Endothelial cell of umbilical vein (primary cell): ENCODE measurements at regions not wholly inside any gene's neighbourhood (a gene's known extent, or its start where the extent isn't known, plus 50 kb on each side); places are given as distances from the start of the nearest gene placed in this dataset.

Source experiments
- BruUV-seq: library from RNA; stranded (reverse); fragments of 400-500 nt; replicated peaks from 2 replicates; lab custom pipeline; 2021; lab: Mats Ljungman, UMichigan
- CTCF ChIA-PET: fragments of 300-600, 350-600 bp; sonication (Branson Sonifier 250); formaldehyde crosslinking; loops from one replicate; lab custom pipeline; 2021; ENCODE audit warnings: antibody characterized with exemption, inconsistent platforms; lab: Charles Lee
- POLR2A ChIA-PET: fragments of 300-600, 350-600 bp; sonication (Branson Sonifier 250); formaldehyde crosslinking; loops from one replicate; lab custom pipeline; 2021; ENCODE audit warnings: antibody characterized with exemption, inconsistent platforms; lab: Charles Lee
- DNase-seq: peaks from one replicate; pipeline ENCODE4 v3.0.0-alpha.2; 2011; ENCODE audit warnings: low read depth, low spot score
- FAIRE-seq: peaks from 2 replicates; lab custom pipeline; 2011; peaks lifted over from hg19 to GRCh38; lab: Jason Lieb, UNC
- H2AFZ ChIP-seq: 2 replicates; pipeline ENCODE4 v1.6.0; 2012; ENCODE audit warnings: low read depth, low read length, control low read depth, inconsistent platforms
- H3K27ac ChIP-seq: 2 replicates; pipeline ENCODE4 v1.5.1; 2011; ENCODE audit warnings: low read depth, mild to moderate bottlenecking, control low read depth, low read length, moderate library complexity; ENCODE audit not compliant: insufficient read depth
- H3K27me3 ChIP-seq, 2 experiments: 2 replicates each; pipeline versions ENCODE4 v1.6.0 to v1.6.1; 2011; ENCODE audit warnings: low read length in 2 of 2, mixed read lengths in 1 of 2; ENCODE audit not compliant: control insufficient read depth in 2 of 2, insufficient read depth in 2 of 2
- H3K36me3 ChIP-seq, 2 experiments: 2 replicates in 1 of 2; 3 replicates in 1 of 2; pipeline ENCODE4 v1.5.1; 2011; ENCODE audit warnings: low read length in 2 of 2, mild to moderate bottlenecking in 1 of 2, moderate library complexity in 1 of 2; ENCODE audit not compliant: control insufficient read depth in 2 of 2, insufficient read depth in 2 of 2; ENCODE audit errors: extremely low read depth in 1 of 2
- H3K4me1 ChIP-seq: 3 replicates; pipeline ENCODE4 v1.5.1; 2011; ENCODE audit warnings: mild to moderate bottlenecking, low read length; ENCODE audit not compliant: control insufficient read depth, insufficient read depth; ENCODE audit errors: extremely low read depth
- H3K4me2 ChIP-seq: 2 replicates; pipeline ENCODE4 v1.6.1; 2011; ENCODE audit warnings: low read length, control low read depth, mixed read lengths; ENCODE audit not compliant: insufficient read depth
- H3K4me3 ChIP-seq, 3 experiments: fragments of 200-600 bp in 1 of 3; sonication (generic), shearing (Covaris generic) in 1 of 3; replicated peaks in 1 of 3; 2 replicates each; pipeline ENCODE4 v1.5.1; 2011 to 2016; ENCODE audit warnings: control low read depth in 3 of 3, low read length in 3 of 3, mild to moderate bottlenecking in 2 of 3, inconsistent platforms in 1 of 3, low read depth in 1 of 3, moderate library complexity in 1 of 3; ENCODE audit not compliant: insufficient read depth in 1 of 3
- H3K79me2 ChIP-seq: 2 replicates; pipeline ENCODE4 v1.6.0; 2012; ENCODE audit warnings: low read length, inconsistent platforms; ENCODE audit not compliant: control insufficient read depth, insufficient read depth
- H3K9ac ChIP-seq: replicated peaks from 2 replicates; pipeline ENCODE3; 2011; ENCODE audit warnings: low read length, control low read depth; ENCODE audit not compliant: insufficient read depth; ENCODE audit errors: extremely low read depth
- H3K9me1 ChIP-seq: replicated peaks from 3 replicates; pipeline ENCODE4 v1.6.0; 2011; ENCODE audit warnings: mild to moderate bottlenecking, low read length; ENCODE audit not compliant: control insufficient read depth, insufficient read depth; ENCODE audit errors: extremely low read depth
- H3K9me3 ChIP-seq: replicated peaks from 2 replicates; pipeline ENCODE4 v1.5.1; 2012; ENCODE audit warnings: low read length, inconsistent platforms; ENCODE audit not compliant: control insufficient read depth, insufficient read depth
- H4K20me1 ChIP-seq: replicated peaks from 2 replicates; pipeline ENCODE3; 2011; ENCODE audit warnings: mild to moderate bottlenecking, low read length; ENCODE audit not compliant: control insufficient read depth, insufficient read depth; ENCODE audit errors: extremely low read depth
- CTCF ChIP-seq, 2 donors: IDR thresholded peaks; 1 replicate in 1 of 2; 2 replicates in 1 of 2; pipeline ENCODE4 v1.5.1; 2011; ENCODE audit warnings: low read length in 2 of 2, mild to moderate bottlenecking in 2 of 2, moderate library complexity in 2 of 2, control low read depth in 1 of 2, inconsistent platforms in 1 of 2, low read depth in 1 of 2; ENCODE audit not compliant: insufficient read depth in 1 of 2; ENCODE audit errors: extremely low read depth in 1 of 2
- EZH2 ChIP-seq: IDR thresholded peaks from 2 replicates; pipeline ENCODE4 v1.6.1; 2012; ENCODE audit warnings: borderline replicate concordance, low read depth, mild to moderate bottlenecking, moderate library complexity, low read length, inconsistent platforms; ENCODE audit not compliant: severe bottlenecking
- FOS ChIP-seq: IDR thresholded peaks from 2 replicates; pipeline ENCODE4 v1.6.1; 2011; ENCODE audit warnings: mild to moderate bottlenecking, low read length, moderate library complexity, borderline replicate concordance; ENCODE audit not compliant: insufficient read depth
- GATA2 ChIP-seq: IDR thresholded peaks from 2 replicates; pipeline ENCODE4 v1.7.0; 2011; ENCODE audit warnings: low read depth, mild to moderate bottlenecking, moderate library complexity, mixed read lengths, low read length; ENCODE audit not compliant: insufficient read length, insufficient read depth
- JUN ChIP-seq: IDR thresholded peaks from 2 replicates; pipeline ENCODE4 v1.6.1; 2011; ENCODE audit warnings: borderline replicate concordance, low read depth; ENCODE audit not compliant: insufficient read length, insufficient read depth
- MAX ChIP-seq: IDR thresholded peaks from 2 replicates; pipeline ENCODE4 v1.6.1; 2011; ENCODE audit not compliant: insufficient read depth, insufficient read length
- MYC ChIP-seq: IDR thresholded peaks from one replicate; pipeline ENCODE4 v1.6.1; 2011; ENCODE audit warnings: mild to moderate bottlenecking, low read depth, low read length
- POLR2A ChIP-seq: IDR thresholded peaks from 2 replicates; pipeline ENCODE4 v1.6.1; 2012; ENCODE audit warnings: low read depth, mild to moderate bottlenecking, control low read depth, low read length
- POLR2AphosphoS5 ChIP-seq: IDR thresholded peaks from 2 replicates; pipeline ENCODE4 v1.6.1; 2012; ENCODE audit warnings: low read depth, mild to moderate bottlenecking, control low read depth, low read length, moderate library complexity; ENCODE audit not compliant: insufficient read depth
- dilution Hi-C: fragments of 300-500 bp; cut with MboI; formaldehyde crosslinking; loops from one replicate; pipeline ENCODE4 v1.15.0; 2019; ENCODE audit warnings: low sequenced_read_pairs; ENCODE audit not compliant: extremely low pct_ligation_motif_present
- intact Hi-C: fragments of 100-400 bp; cut with micrococcal nuclease; formaldehyde crosslinking; loops from one replicate; pipeline ENCODE4 v1.10.0; 2022

- POLR2A ChIA-PET = no interaction called here
- no peak for DNase-seq
These were observed 256.6 kb upstream of the IPO5 start for GRCh38 chr13:97696921-97697320.

More at GRCh38 chr13:97696921-97697320, 256.6 kb upstream of the IPO5 start:
- no peaks in the 10 kb centered on the region for H4K20me1 ChIP-seq
- H3K36me3 ChIP-seq = no peaks in the 10 kb centered on the region
- H3K4me3 ChIP-seq = no peak overlapping the region
- no peaks in the 10 kb centered on the region for H3K4me1 ChIP-seq
- BruUV-seq = no TSS peak
- H2AFZ ChIP-seq = no peak overlapping the region
- H3K79me2 ChIP-seq = no peaks in the 10 kb centered on the region
- H3K9ac ChIP-seq = no peak overlapping the region
- no peak overlapping the region for H3K4me2 ChIP-seq
- no peak for FAIRE-seq
- H3K27me3 ChIP-seq = no peaks in the 10 kb centered on the region
- H3K9me3 ChIP-seq = no peaks in the 10 kb centered on the region
- TF ChIP-seq EZH2 = no peak
- TF ChIP-seq MYC = no peak
- no peak for TF ChIP-seq FOS
- TF ChIP-seq POLR2AphosphoS5 = no peak
- TF ChIP-seq POLR2A = no peak
- TF ChIP-seq MAX = no peak
- TF ChIP-seq GATA2 = no peak
- no peak for TF ChIP-seq CTCF (IDR thresholded peaks at IDR 0.05; ENCODE audit: extremely low read depth in 1 of 2, insufficient read depth in 1 of 2, low read depth in 1 of 2, low read length in 2 of 2)
- no peak for TF ChIP-seq JUN
- H3K27ac ChIP-seq = no peak overlapping the region
- intact Hi-C loops = no loop called here
- no peaks in the 10 kb centered on the region for H3K9me1 ChIP-seq
- CTCF ChIA-PET = interaction anchor here (0.6 kb wide), 1 partner anchor 82 kb away, joined by 3 read pairs; no protein-coding TSS in a partner anchor
- dilution Hi-C loops = no loop called here
